Islet of Langerhans (tissue), 1 donor: ENCODE measurements at regions not wholly inside any gene's neighbourhood (a gene's known extent, or its start where the extent isn't known, plus 50 kb on each side); places are given as distances from the start of the nearest gene placed in this dataset.

Source experiments
- FAIRE-seq: peaks from one replicate; lab custom pipeline; 2011; peaks lifted over from hg19 to GRCh38; lab: Jason Lieb, UNC

GRCh38 chr5:147963948-147964693 is 57.8 kb upstream of the C5orf46 start:
- FAIRE-seq, result no peak

DNA sequence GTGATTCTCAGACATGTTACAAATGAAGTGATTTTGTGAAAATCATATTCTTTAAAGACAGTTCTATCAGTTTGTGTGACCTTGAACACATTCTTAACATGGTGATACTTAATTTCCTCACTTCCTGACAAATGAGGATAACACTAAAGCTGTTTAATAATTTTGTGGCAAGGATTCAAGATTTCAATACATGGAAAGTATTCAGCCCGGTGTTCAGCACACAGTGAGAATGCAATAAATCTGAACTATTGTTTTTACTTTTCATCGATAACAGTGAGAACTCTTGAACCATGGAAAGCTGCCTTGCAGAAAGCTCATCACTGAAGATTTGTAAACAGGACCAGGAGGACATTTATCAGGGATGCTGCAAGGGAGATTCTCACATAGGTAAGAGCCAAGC is 57.1 kb upstream of the C5orf46 start:
- no peak for FAIRE-seq

DNA sequence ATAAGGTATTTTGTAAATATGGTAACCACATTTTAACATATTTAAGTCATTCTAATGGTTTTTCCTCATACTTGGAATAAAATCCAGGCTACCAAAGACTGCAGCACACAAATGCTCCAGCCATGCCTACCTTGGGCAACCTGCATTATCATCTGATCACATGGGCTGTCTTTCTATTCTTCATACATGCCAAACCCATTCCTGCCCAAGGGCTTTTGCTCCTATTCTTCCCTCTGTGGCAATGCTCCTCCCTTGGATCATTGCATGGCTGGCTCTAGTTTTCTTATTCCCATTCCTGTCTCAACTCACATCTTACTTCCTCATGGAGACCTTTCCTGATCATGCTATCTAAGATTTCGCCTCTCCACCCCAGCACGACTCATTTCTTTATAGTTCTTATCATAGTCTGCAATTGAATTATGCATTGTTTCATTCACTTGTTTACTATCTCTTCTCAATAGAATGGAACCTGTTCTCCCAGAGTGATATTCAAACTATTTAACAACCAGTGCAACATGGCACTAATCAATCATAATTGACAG is 54.9 kb upstream of the C5orf46 start:
- no peak for FAIRE-seq

- no peak for FAIRE-seq
Observed at GRCh38 chr5:147957901-147958300, 51.6 kb upstream of the C5orf46 start.

- no peak for FAIRE-seq
Observed at GRCh38 chr5:147956842-147957223, 50.5 kb upstream of the C5orf46 start.

DNA sequence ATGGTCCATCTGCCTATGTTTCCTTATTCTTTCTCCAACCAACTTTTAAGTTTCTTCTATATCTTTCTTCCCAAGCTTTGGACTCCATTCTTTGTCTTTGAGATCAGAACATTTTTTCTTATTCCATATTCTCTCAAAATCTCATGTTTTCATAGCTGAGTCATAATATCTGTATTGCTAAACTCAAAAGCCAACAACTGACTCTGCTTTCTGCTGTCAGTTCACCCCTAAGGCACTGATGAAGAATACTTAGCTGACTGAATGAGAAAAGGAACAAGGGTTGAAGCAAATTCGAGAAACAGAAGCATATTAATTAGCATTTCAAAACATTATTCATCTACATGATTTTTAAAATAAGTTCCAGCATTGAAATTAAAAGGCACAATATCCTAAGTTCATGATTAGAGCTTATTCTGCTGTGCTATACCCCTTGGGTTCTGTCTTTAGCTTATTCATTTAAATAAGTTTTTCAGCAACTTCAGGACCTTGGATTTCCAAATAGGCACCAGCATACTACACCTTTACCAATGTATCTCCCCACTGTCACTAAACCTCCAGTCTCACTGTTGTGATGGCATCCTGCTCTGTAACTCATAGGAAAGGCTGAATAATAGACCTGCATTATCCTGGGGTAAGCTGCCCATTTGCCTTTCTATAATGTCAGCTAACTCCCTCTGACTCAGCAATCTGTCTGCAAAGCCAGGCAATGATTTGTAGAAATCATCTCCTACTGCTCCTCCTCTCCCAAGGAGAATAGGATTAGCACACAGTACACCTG is 49.9 kb upstream of the C5orf46 start:
- FAIRE-seq, result no peak
